Neural progenitor cell (in vitro differentiated cells): ENCODE measurements at regions not wholly inside any gene's neighbourhood (a gene's known extent, or its start where the extent isn't known, plus 50 kb on each side); places are given as distances from the start of the nearest gene placed in this dataset.

ENCODE experiments used
- DNase-seq: peaks from one replicate; pipeline ENCODE4 v3.0.0-alpha.2; 2016; ENCODE audit warnings: low spot score
- H2AFZ ChIP-seq: fragments of 200-600 bp; sonication (generic); replicated peaks from 2 replicates; pipeline ENCODE4 v1.6.1; 2016; ENCODE audit warnings: antibody characterized with exemption
- H3F3A ChIP-seq: fragments of 200-600 bp; sonication (generic); 2 replicates; pipeline ENCODE4 v1.6.1; 2016; ENCODE audit warnings: antibody characterized with exemption, low read depth
- H3K27ac ChIP-seq: fragments of 200-600 bp; sonication (generic); 2 replicates; pipeline ENCODE4 v1.5.1; 2016; ENCODE audit warnings: mild to moderate bottlenecking
- H3K27me3 ChIP-seq: fragments of 200-600 bp; sonication (generic); 2 replicates; pipeline ENCODE4 v1.6.1; 2016; ENCODE audit warnings: mild to moderate bottlenecking, moderate library complexity
- H3K36me3 ChIP-seq: fragments of 200-600 bp; sonication (generic); 2 replicates; pipeline ENCODE4 v1.5.1; 2016
- H3K4me1 ChIP-seq: fragments of 200-600 bp; sonication (generic); 2 replicates; pipeline ENCODE4 v1.6.1; 2016; ENCODE audit warnings: mixed run types
- H3K4me2 ChIP-seq: fragments of 200-600 bp; sonication (generic); 2 replicates; pipeline ENCODE4 v1.6.1; 2016
- H3K4me3 ChIP-seq: fragments of 200-600 bp; sonication (generic); 2 replicates; pipeline ENCODE4 v1.5.1; 2016
- H3K79me2 ChIP-seq: fragments of 200-600 bp; sonication (generic); 2 replicates; pipeline ENCODE4 v1.6.1; 2016; ENCODE audit warnings: low read depth
- H3K9ac ChIP-seq: fragments of 200-600 bp; sonication (generic); 2 replicates; pipeline ENCODE4 v1.6.1; 2016
- H3K9me3 ChIP-seq: fragments of 200-600 bp; sonication (generic); 2 replicates; pipeline ENCODE4 v1.5.1; 2016; ENCODE audit warnings: low read depth
- H4K20me1 ChIP-seq: fragments of 200-600 bp; sonication (generic); 2 replicates; pipeline ENCODE4 v1.6.1; 2016; ENCODE audit warnings: low read depth
- H3K27ac Mint-ChIP-seq: 3 replicates; pipeline ENCODE4 v1.8.0; 2021; ENCODE audit warnings: mixed read lengths
- H3K27me3 Mint-ChIP-seq: 2 replicates; pipeline ENCODE4 v1.8.0; 2022; ENCODE audit warnings: low read depth, mild to moderate bottlenecking, inconsistent platforms, moderate library complexity, mixed read lengths; ENCODE audit not compliant: insufficient read depth
- H3K36me3 Mint-ChIP-seq: 3 replicates; pipeline ENCODE4 v1.8.0; 2021; ENCODE audit warnings: mixed read lengths
- H3K4me1 Mint-ChIP-seq: 3 replicates; pipeline ENCODE4 v1.8.0; 2021; ENCODE audit warnings: mixed read lengths
- H3K4me3 Mint-ChIP-seq: 3 replicates; pipeline ENCODE4 v1.8.0; 2021; ENCODE audit warnings: mild to moderate bottlenecking, moderate library complexity, mixed read lengths
- H3K9me3 Mint-ChIP-seq: 3 replicates; pipeline ENCODE4 v1.8.0; 2020; ENCODE audit warnings: mixed read lengths
- EZH2 ChIP-seq: fragments of 200-600 bp; sonication (generic); IDR thresholded peaks from 2 replicates; pipeline ENCODE4 v1.6.1; 2017; ENCODE audit warnings: antibody characterized with exemption, mild to moderate bottlenecking, moderate library complexity
- EZH2phosphoT487 ChIP-seq: fragments of 200-600 bp; sonication (generic); IDR thresholded peaks from 2 replicates; pipeline ENCODE4 v1.6.1; 2017; ENCODE audit warnings: antibody characterized with exemption
- TF ChIP-seq, protein P1 (sequence below): fragments of 200-600 bp; sonication (generic); IDR thresholded peaks from 2 replicates; pipeline ENCODE4 v1.5.1; 2017; ENCODE audit warnings: antibody characterized with exemption, mild to moderate bottlenecking

DNA sequence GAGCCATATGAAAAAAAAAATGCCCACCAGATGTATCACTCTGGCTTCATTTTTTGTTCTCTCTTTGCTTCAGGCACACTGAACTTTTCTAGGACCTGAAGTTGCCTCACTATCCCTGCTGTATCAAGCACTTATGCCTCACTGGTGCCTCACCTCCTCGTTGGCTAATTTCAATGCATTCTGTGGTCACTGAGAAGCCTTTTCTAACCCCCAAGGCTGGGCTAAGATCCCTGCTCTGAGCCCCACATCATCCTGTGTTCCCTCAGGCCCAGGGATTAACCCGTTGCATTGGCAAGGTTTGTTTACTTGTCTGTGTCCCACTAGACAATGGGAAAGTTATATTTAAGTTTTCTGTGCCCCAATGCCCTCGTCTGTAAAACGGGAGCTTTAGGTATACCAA lies 362.7 kb downstream of the OSTF1 start:
- H3K27me3 ChIP-seq: no peaks in the 10 kb centered on the region
- H4K20me1 ChIP-seq: no peaks in the 10 kb centered on the region
- no peaks in the 10 kb centered on the region for H3F3A ChIP-seq
- H3K27ac ChIP-seq: no peak overlapping the region
- no peak overlapping the region for H3K4me3 ChIP-seq
- peaks cover 2% of the 10 kb centered on the region for H3K27me3 Mint-ChIP-seq
- H3K79me2 ChIP-seq: no peaks in the 10 kb centered on the region
- H3K27ac Mint-ChIP-seq: no peak overlapping the region
- no peaks in the 10 kb centered on the region for H3K9me3 Mint-ChIP-seq
- H3K9me3 ChIP-seq: no peaks in the 10 kb centered on the region
- no peaks in the 10 kb centered on the region for H3K36me3 Mint-ChIP-seq
- no peak for TF ChIP-seq EZH2phosphoT487
- no peak for TF ChIP-seq EZH2
- TF ChIP-seq, protein P1, sequence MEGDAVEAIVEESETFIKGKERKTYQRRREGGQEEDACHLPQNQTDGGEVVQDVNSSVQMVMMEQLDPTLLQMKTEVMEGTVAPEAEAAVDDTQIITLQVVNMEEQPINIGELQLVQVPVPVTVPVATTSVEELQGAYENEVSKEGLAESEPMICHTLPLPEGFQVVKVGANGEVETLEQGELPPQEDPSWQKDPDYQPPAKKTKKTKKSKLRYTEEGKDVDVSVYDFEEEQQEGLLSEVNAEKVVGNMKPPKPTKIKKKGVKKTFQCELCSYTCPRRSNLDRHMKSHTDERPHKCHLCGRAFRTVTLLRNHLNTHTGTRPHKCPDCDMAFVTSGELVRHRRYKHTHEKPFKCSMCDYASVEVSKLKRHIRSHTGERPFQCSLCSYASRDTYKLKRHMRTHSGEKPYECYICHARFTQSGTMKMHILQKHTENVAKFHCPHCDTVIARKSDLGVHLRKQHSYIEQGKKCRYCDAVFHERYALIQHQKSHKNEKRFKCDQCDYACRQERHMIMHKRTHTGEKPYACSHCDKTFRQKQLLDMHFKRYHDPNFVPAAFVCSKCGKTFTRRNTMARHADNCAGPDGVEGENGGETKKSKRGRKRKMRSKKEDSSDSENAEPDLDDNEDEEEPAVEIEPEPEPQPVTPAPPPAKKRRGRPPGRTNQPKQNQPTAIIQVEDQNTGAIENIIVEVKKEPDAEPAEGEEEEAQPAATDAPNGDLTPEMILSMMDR: no peak
- H3K9ac ChIP-seq: no peak overlapping the region
- no peaks in the 10 kb centered on the region for H3K36me3 ChIP-seq
- peaks cover 2% of the 10 kb centered on the region for H3K4me1 Mint-ChIP-seq
- DNase-seq: peak; percentile 9
- H3K4me2 ChIP-seq: no peak overlapping the region
- H3K4me3 Mint-ChIP-seq: no peak overlapping the region
- H3K4me1 ChIP-seq: peaks cover 11% of the 10 kb centered on the region
- no peak overlapping the region for H2AFZ ChIP-seq

DNA sequence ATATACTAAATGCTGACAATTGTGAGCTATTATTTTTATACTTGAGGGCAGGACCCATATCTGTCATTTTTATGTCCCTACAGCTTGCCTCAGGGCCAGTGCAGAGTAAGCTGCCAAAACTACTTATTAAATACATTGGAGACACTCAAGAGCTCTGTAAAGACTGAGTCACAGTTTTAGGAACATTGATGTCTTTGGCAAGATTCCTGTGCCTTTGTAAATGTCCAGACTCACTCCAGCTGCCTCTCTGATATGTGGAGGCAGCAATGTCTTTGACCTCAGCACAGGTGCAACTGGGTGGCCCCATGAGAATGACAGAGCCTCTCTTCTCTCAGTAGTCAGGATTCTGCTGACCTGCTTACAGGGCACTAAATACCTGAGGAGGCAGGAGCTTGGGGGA lies 363.2 kb downstream of the OSTF1 start:
- Mint-ChIP-seq H3K27me3 (peaks cover 2% of the 10 kb centered on the region), H3K27ac (no peak overlapping the region), H3K4me3 (no peak overlapping the region), H3K9me3 (no peaks in the 10 kb centered on the region), H3K36me3 (no peaks in the 10 kb centered on the region), H3K4me1 (peaks cover 2% of the 10 kb centered on the region)
- TF ChIP-seq EZH2 (no peak), EZH2phosphoT487 (no peak)
- TF ChIP-seq, protein P1: no peak
- Histone ChIP-seq H3K4me2 (no peak overlapping the region), H3K4me1 (peaks cover 11% of the 10 kb centered on the region), H3K9me3 (no peaks in the 10 kb centered on the region), H3F3A (no peaks in the 10 kb centered on the region), H3K4me3 (no peak overlapping the region), H3K9ac (no peak overlapping the region), H4K20me1 (no peaks in the 10 kb centered on the region), H3K27ac (no peak overlapping the region), H3K36me3 (no peaks in the 10 kb centered on the region), H3K79me2 (no peaks in the 10 kb centered on the region), H3K27me3 (no peaks in the 10 kb centered on the region), H2AFZ (no peak overlapping the region)
- DNase-seq: no peak

DNA sequence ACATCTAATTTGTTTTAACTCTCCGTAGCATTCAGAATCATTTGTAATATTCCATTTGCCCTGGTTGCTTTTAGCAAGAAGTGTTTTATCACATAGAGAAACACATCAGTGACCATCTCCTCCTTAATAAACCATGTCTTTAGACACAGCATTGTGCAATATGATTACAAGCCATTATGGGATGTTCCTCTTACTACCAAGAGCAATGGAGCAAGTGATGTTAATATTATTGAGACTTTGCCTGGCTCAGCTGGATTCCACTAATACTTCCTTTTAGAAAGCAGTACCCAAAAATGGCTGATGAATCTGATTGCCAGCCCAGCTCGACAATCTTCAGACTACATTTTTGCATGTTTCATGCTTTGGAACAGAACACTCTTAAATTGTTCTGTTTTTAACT lies 364.2 kb downstream of the OSTF1 start:
- H3K4me3 ChIP-seq: no peak overlapping the region
- H3K9me3 Mint-ChIP-seq: no peaks in the 10 kb centered on the region
- no peak overlapping the region for H3K27ac Mint-ChIP-seq
- no peaks in the 10 kb centered on the region for H3K9me3 ChIP-seq
- peaks cover 2% of the 10 kb centered on the region for H3K4me1 Mint-ChIP-seq
- no peak overlapping the region for H3K9ac ChIP-seq
- no peaks in the 10 kb centered on the region for H3K79me2 ChIP-seq
- H3K36me3 ChIP-seq: no peaks in the 10 kb centered on the region
- H4K20me1 ChIP-seq: no peaks in the 10 kb centered on the region
- TF ChIP-seq EZH2phosphoT487: no peak
- TF ChIP-seq, protein P1: no peak
- TF ChIP-seq EZH2: no peak
- no peak overlapping the region for H3K4me2 ChIP-seq
- no peaks in the 10 kb centered on the region for H3F3A ChIP-seq
- no peak overlapping the region for H2AFZ ChIP-seq
- peaks cover 2% of the 10 kb centered on the region for H3K27me3 Mint-ChIP-seq
- no peaks in the 10 kb centered on the region for H3K27me3 ChIP-seq
- peaks cover 11% of the 10 kb centered on the region for H3K4me1 ChIP-seq
- H3K27ac ChIP-seq: no peak overlapping the region
- no peak overlapping the region for H3K4me3 Mint-ChIP-seq
- no peaks in the 10 kb centered on the region for H3K36me3 Mint-ChIP-seq
- no peak for DNase-seq
